ENCODE measurements at regions not wholly inside any gene's neighbourhood (a gene's known extent, or its start where the extent isn't known, plus 50 kb on each side); places are given as distances from the start of the nearest gene placed in this dataset.

DNA sequence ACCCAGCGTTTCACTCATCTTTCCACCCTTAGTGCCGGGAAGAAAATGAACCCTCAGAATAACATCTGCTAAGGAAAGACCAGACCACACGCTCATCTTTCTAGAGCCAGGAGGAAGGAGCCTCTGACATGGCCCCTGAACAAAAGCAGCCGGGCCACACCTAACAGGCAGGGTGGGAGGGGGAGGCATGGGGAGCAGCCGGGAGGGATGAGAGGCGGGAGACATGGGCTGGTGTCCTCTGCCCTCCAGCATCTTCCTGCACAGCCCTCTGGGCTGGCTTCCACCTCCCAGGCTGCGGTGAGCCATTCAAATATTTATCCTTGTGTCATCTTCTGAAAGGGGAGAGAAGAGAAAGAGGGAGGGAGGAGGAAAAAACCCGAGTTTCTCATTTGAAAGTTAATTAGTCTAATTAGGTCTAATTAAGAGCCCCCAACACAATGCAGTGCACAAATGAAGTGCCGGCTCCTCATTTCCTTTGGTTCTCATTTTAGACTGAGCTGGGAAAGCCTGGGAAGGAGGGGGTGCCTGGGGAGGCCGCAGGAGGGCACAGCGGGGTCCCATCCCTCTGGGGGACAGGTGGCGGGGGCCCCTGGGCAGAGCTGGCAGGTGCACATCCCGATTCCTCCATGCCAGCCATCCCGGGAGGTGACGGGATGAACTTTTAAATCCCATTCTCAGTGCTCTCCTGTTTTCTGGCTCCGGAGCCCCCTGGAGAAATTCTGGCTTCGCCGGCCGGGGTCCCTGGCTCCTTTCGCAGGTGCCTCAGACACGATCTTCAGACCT is 90.5 kb downstream of the ENGASE start (continued):
- TF ChIP-seq, protein P1, sequence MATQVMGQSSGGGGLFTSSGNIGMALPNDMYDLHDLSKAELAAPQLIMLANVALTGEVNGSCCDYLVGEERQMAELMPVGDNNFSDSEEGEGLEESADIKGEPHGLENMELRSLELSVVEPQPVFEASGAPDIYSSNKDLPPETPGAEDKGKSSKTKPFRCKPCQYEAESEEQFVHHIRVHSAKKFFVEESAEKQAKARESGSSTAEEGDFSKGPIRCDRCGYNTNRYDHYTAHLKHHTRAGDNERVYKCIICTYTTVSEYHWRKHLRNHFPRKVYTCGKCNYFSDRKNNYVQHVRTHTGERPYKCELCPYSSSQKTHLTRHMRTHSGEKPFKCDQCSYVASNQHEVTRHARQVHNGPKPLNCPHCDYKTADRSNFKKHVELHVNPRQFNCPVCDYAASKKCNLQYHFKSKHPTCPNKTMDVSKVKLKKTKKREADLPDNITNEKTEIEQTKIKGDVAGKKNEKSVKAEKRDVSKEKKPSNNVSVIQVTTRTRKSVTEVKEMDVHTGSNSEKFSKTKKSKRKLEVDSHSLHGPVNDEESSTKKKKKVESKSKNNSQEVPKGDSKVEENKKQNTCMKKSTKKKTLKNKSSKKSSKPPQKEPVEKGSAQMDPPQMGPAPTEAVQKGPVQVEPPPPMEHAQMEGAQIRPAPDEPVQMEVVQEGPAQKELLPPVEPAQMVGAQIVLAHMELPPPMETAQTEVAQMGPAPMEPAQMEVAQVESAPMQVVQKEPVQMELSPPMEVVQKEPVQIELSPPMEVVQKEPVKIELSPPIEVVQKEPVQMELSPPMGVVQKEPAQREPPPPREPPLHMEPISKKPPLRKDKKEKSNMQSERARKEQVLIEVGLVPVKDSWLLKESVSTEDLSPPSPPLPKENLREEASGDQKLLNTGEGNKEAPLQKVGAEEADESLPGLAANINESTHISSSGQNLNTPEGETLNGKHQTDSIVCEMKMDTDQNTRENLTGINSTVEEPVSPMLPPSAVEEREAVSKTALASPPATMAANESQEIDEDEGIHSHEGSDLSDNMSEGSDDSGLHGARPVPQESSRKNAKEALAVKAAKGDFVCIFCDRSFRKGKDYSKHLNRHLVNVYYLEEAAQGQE (IDR thresholded peaks at IDR 0.05), result no peak
- TF ChIP-seq CBX2 (IDR thresholded peaks at IDR 0.05; ENCODE audit: borderline replicate concordance, low read depth) (no peak), ESRRA (IDR thresholded peaks at IDR 0.05; ENCODE audit: borderline replicate concordance, low read length) (no peak)
- TF ChIP-seq, protein P2, sequence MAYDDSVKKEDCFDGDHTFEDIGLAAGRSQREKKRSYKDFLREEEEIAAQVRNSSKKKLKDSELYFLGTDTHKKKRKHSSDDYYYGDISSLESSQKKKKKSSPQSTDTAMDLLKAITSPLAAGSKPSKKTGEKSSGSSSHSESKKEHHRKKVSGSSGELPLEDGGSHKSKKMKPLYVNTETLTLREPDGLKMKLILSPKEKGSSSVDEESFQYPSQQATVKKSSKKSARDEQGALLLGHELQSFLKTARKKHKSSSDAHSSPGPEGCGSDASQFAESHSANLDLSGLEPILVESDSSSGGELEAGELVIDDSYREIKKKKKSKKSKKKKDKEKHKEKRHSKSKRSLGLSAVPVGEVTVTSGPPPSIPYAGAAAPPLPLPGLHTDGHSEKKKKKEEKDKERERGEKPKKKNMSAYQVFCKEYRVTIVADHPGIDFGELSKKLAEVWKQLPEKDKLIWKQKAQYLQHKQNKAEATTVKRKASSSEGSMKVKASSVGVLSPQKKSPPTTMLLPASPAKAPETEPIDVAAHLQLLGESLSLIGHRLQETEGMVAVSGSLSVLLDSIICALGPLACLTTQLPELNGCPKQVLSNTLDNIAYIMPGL (CRISPR knock-in tag; IDR thresholded peaks at IDR 0.05; ENCODE audit: borderline replicate concordance), result no peak

DNA sequence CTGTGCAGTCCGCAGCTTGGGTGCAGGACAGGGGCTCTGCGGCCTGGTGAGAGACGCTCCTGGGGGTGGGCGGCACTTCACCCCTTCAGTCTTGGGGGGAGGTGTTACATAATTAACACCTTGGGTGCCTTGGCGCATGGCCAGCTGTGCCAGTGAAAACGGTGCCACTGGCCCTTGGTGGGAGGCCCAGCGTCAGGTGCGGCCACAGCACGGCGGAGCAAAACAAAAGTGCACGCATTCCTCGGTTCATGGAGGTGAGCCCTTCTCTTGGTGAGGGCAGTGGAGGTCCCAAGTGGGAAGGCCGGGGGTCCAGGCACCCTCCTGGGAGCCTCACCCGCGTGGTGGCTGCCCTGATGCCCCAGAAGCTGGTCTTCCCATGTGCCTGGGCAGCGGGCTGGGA is 89.8 kb downstream of the ENGASE start:
- no peak for DNase-seq (ENCODE audit: low read depth in 1 of 2, low spot score in 1 of 2)
- H3K9me3 ChIP-seq, result no peaks in the 10 kb centered on the region
- ChIA-PET POLR2A (no interaction called here), CTCF (interaction anchor here (1.1 to 3.1 kb wide), 4 partner anchors 12 to 228 kb away, joined by 4 to 18 read pairs (median 10); no protein-coding TSS in a partner anchor)
- WGBS (ENCODE audit: missing lambda C conversion rate), result 84% methylated on average over 16 of the region's 16 CpGs
- FAIRE-seq, result no peak
- no peak overlapping the region for H3K4me3 ChIP-seq
- H3K4me1 ChIP-seq, result peaks cover 6% of the 10 kb centered on the region; the same call in 1 of the 3 replicates
- no peak overlapping the region for H3K27ac ChIP-seq
- no peak overlapping the region for H3K4me2 ChIP-seq
- TF ChIP-seq POLR2A (IDR thresholded peaks at IDR 0.05; ENCODE audit: low read length), result no peak
- no peak for TF ChIP-seq ESRRA (IDR thresholded peaks at IDR 0.05; ENCODE audit: borderline replicate concordance, low read length)
- no peak for TF ChIP-seq CEBPB (IDR thresholded peaks at IDR 0.05)
- ATAC-seq, result no peak

DNA sequence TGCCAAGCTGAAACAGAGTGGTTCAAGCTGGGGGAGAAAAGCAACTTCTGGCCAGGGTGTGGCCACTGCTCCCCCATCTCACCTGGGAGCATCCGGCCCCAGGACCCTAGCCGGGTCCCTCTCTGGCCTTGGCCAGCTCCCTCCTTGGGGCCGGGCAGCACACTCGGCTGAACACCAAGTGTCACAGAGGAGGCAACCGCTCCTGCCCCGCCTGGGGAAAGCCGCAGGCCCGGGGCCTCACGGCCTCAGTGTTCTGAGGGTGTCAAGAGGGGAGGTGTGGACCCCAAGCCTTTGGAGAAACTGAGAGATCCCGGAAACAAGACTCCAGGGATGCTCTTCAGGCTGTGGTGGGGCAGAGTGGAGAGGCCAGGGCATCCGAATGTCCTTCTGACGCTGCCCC is 88.4 kb downstream of the ENGASE start:
- WGBS (ENCODE audit: missing lambda C conversion rate), result 63% methylated on average over 5 of the region's 12 CpGs
- Histone ChIP-seq H3K9me3 (no peaks in the 10 kb centered on the region), H3K4me3 (no peak overlapping the region), H3K4me1 (peaks cover 6% of the 10 kb centered on the region; the same call in 1 of the 3 replicates), H3K27ac (no peak overlapping the region), H3K4me2 (no peak overlapping the region)
- ATAC-seq, result no peak
- no peak for FAIRE-seq
- CTCF ChIA-PET, result interaction anchor here (0.9 to 3.1 kb wide), 7 partner anchors 25 to 238 kb away, joined by 3 to 18 read pairs (median 5); no protein-coding TSS in a partner anchor
- TF ChIP-seq GATA3 (IDR thresholded peaks at IDR 0.05; ENCODE audit: borderline replicate concordance) (no peak), HOXA7 (CRISPR knock-in tag; IDR thresholded peaks at IDR 0.05) (no peak), HOXB5 (CRISPR knock-in tag; IDR thresholded peaks at IDR 0.05) (no peak), FOSL2 (IDR thresholded peaks at IDR 0.05) (no peak), FOSL2 (CRISPR knock-in tag; IDR thresholded peaks at IDR 0.05) (no peak), BHLHE40 (IDR thresholded peaks at IDR 0.05; ENCODE audit: low read depth, low read length) (no peak), CBX8 (IDR thresholded peaks at IDR 0.05) (no peak), RFX5 (IDR thresholded peaks at IDR 0.05) (no peak), PHF8 (IDR thresholded peaks at IDR 0.05; ENCODE audit: borderline replicate concordance, low read depth) (no peak), RCOR1 (IDR thresholded peaks at IDR 0.05; ENCODE audit: low read depth, low read length) (no peak), EP300 (IDR thresholded peaks at IDR 0.05) (no peak)
- TF ChIP-seq, protein P3, sequence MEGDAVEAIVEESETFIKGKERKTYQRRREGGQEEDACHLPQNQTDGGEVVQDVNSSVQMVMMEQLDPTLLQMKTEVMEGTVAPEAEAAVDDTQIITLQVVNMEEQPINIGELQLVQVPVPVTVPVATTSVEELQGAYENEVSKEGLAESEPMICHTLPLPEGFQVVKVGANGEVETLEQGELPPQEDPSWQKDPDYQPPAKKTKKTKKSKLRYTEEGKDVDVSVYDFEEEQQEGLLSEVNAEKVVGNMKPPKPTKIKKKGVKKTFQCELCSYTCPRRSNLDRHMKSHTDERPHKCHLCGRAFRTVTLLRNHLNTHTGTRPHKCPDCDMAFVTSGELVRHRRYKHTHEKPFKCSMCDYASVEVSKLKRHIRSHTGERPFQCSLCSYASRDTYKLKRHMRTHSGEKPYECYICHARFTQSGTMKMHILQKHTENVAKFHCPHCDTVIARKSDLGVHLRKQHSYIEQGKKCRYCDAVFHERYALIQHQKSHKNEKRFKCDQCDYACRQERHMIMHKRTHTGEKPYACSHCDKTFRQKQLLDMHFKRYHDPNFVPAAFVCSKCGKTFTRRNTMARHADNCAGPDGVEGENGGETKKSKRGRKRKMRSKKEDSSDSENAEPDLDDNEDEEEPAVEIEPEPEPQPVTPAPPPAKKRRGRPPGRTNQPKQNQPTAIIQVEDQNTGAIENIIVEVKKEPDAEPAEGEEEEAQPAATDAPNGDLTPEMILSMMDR (IDR thresholded peaks at IDR 0.05), result no peak
- TF ChIP-seq, protein P4, sequence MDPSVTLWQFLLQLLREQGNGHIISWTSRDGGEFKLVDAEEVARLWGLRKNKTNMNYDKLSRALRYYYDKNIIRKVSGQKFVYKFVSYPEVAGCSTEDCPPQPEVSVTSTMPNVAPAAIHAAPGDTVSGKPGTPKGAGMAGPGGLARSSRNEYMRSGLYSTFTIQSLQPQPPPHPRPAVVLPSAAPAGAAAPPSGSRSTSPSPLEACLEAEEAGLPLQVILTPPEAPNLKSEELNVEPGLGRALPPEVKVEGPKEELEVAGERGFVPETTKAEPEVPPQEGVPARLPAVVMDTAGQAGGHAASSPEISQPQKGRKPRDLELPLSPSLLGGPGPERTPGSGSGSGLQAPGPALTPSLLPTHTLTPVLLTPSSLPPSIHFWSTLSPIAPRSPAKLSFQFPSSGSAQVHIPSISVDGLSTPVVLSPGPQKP (IDR thresholded peaks at IDR 0.05; ENCODE audit: low read depth, low read length), result no peak
- POLR2A ChIA-PET, result no interaction called here
- DNase-seq (ENCODE audit: low read depth in 1 of 2, low spot score in 1 of 2), result no peak

Measured in A549 (cell line).